ENCODE measurements at regions not wholly inside any gene's neighbourhood (a gene's known extent, or its start where the extent isn't known, plus 50 kb on each side); places are given as distances from the start of the nearest gene placed in this dataset.

GRCh38 chr15:85274315-85275050 is 105.9 kb upstream of the AKAP13 start:
- TF ChIP-seq POLR2AphosphoS5 (IDR thresholded peaks at IDR 0.05) (no peak), CTCF (IDR thresholded peaks at IDR 0.05) (no peak), EP300 (IDR thresholded peaks at IDR 0.05) (no peak)
